Daoy (cell line): ENCODE measurements at regions not wholly inside any gene's neighbourhood (a gene's known extent, or its start where the extent isn't known, plus 50 kb on each side); places are given as distances from the start of the nearest gene placed in this dataset.

Experiments
- DNase-seq: peaks from one replicate; pipeline ENCODE4 v3.0.0-alpha.2; 2015; ENCODE audit warnings: low read depth

GRCh38 chrX:8971116-8971515 is 62.8 kb downstream of the FAM9B start:
- peak; percentile 18 for DNase-seq

DNA sequence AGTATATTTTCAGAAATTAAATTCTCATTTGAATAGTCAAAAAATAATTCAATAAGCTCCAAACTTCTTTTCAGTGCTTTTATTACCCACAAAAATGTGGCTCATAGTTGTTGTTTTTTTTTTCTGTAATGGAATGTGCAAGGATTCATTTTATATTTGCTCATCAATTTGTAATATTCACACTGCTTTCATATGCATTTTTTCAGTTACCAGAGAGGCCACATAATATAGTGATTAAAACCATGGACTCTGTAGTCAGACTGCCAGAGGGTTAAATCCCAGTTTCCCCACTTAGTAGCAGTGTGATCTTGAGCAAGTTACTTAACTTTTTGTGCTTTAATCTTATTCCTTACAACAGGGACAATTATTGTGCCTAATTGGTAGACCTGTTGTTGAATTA is 64.5 kb downstream of the FAM9B start:
- DNase-seq = no peak

DNA sequence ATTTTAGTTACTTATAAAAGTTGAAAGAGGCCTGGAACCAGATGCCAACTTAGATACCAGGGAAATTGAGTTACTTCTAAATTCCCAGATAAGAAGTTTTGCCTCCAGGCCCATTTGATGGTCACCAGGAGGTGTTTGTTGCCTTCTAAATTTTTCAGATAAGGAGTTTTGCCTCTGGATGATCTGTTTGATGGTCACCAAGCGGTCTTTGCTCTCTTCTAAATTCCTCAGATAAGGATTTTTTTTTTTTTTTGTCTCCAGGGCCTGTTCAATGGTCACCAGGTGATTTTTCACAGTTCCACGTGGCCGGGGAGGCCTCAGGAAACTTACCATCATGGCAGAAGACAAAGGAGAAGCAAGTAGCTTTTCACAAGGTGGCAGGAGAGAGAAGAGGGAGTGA is 66.5 kb downstream of the FAM9B start:
- no peak for DNase-seq

GRCh38 chrX:8960957-8961468 is 72.9 kb downstream of the FAM9B start:
- DNase-seq = no peak

DNA sequence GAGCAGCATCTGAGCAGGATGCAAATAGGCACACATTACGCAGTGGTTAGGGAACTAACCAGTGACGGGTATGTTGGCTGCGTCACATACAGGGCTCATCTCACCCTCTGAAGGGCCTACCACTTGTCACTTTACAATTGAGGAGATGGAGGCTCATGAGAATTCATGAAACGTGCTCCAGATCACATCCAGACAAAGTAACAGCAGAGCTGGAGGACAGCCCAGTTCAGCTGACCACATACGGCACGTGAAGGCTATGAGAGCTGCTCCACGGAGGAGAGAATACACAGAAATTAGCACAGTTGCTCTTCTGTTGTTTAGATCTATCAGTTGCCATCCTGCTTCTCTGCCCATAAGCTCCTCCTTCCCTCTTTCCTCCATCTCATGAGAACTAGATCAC is 78.4 kb downstream of the FAM9B start:
- DNase-seq = no peak

DNA sequence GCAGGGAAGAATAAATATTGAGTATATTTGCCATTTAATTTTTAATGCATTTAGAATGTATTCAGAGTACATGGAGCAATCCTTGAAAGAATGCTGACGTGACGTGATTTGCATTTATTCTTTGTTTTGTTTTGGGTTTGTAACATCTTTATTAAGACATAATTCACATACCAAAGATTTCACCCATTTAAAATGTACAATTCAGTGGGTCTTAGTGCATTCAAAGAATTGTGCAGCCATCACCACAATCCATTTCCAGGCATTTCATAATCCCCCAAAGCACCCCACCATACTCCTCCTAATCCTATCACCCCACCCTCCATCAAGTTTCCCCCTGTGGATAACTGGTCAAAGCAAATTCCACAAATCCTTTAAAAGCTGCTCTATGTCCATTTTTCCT is 87.4 kb downstream of the FAM9B start:
- no peak for DNase-seq

DNA sequence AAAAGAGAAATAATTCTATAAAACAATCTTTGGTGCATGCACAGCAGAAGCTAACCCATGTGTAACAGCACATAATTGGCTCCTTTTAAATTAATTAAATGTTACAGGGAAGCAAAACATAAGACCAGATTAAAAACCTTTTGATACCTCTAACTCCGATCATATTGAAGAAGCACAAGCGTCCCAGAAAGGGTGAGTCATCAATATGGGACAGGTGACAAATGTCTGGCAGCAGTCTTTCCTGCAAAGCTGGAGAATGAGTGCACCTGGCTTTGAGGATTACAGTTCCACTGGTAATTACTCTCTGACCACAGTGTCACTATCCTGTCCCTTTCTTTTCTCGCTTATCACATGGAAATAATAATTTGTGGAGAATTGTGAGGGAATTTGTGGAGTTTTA is 94.6 kb downstream of the FAM9B start:
- no peak for DNase-seq

DNA sequence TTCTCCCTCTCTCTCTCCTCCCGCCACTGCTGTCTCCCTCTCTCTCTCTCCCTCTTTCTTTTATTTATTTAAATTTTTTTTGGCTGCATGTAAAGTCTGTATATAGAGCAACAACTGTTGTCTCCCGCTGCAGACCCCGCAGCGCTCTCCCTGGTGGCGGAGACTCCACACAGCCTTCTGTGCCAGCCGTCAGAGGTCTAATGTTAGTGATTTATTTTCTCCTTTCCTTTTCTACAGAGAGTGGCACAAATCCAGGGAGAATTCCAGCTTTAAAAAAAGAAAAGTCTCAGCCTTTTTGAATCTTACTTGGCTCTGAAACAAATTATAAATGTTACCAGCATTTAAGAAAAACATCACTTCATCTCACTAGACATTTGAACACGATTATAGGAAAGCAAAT is 106.2 kb downstream of the FAM9B start:
- DNase-seq = no peak

GRCh38 chrX:8927066-8927635 is 106.8 kb downstream of the FAM9B start:
- no peak for DNase-seq

GRCh38 chrX:8921615-8922014 is 112.3 kb downstream of the FAM9B start:
- no peak for DNase-seq

DNA sequence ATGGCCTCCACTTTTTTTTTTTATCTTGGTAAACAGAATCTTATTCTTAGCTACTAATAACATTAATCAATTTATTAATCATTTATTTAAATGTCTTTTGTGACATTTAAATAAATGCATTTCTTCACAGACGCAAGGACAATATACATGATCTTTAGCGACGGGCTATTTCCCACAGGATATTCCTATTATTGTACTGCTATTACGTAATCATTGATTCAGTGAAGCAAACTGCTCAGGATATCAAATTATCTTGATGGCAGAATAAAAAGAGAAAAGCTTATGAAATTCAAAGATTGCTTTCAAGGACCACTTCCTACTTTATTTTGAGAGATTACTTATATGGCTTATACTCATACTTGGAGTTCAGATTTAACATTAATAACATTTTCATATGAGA is 114.1 kb downstream of the FAM9B start:
- DNase-seq = no peak

GRCh38 chrX:8916697-8917096 is 115.5 kb upstream of the FAM9A start:
- DNase-seq = no peak

- DNase-seq = no peak
Measured at GRCh38 chrX:8914681-8915080, 113.5 kb upstream of the FAM9A start.

DNA sequence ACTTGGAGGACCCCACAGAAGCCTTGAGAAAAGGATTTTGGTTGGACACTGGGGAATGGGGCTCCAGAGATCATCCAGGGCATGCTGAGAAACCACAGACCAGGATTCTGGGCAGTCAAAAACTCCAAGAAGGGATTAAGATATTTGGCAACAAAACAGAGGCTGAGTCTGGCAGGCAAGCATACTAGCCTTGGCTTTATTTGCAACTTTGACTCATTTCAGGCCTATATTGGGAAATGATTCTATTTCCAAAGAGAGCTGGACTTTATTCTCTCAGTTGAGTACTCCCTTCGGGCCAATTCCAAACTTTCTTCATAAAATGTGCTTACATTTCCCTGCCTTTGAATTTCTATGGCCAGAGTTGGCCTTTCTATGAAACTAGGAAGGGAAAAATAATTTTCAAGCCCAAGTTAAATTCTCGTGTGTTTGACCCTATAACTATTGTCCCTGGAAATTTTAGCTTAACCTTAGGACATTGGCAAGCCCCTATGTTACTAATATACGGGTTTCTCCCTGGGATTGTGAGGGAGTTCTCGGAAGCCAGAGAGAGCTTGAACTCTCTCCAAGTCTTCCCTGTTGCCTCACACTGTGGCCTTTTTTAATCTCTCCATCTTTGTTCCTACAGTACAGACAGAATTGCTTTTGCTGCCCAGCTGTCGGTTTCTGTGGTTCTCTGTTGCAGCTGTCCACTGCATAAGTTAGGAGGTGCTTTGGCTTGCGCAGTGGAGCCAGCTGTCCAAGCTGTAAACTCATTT is 112.6 kb upstream of the FAM9A start:
- DNase-seq = no peak

DNA sequence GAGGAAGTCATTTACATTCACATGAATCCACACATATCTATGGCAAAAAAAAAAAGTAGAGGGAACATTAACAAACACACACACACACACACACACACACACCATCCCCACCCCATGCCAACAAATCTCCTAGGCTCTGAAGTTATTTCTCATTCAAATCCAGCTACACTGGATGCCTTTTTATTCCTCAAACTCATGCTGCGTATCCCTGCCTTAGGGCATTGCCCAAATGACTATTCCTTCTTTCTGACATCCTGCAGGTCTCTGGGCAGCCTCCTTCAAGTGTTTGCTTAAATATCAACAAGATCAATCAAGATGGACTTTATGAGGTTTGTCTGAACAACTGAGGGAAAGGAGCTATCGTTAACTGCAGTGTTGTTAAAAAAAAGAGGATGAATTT is 106.5 kb upstream of the FAM9A start:
- no peak for DNase-seq

GRCh38 chrX:8906299-8906938 is 105.2 kb upstream of the FAM9A start:
- DNase-seq = no peak

DNA sequence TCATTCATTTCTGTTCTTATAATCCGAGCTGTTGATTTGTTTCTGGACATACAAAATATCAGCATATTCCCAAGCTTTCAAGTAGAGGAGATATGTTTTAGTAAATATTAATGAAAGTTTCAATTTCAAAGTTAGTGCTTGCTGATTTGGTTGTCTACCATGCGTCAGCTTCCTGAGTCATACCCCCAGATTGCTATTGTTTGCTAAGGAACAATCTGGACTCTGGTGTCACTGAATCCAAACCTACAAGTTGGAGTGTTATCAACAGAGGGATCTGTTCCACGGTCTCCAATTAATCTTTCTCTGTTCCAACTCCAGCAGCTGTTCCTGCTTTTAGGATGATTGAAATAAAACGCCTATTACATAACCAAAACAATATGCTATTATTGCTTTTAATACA is 96.1 kb upstream of the FAM9A start:
- peak; percentile 12 for DNase-seq

- DNase-seq = no peak
Measured at GRCh38 chrX:8890794-8891193, 89.6 kb upstream of the FAM9A start.

DNA sequence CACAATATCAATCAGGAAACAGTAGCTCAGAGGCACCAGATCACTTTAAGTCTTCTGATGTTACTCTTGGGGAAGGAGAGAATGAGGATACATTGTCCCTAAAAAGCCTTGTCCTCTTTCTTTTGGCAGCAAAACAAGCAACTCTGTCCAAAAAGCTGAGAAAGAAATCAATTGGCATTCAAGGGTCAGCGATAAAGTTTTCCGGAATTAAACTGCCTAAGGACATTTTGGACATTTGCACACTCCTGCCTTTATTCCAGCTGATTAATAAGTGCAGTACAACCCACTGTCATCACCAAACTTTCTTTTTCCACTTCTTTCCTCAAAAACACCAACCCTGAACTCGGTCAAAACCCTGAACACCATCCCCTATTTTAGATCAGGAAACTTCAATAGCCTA is 85.8 kb upstream of the FAM9A start:
- no peak for DNase-seq

DNA sequence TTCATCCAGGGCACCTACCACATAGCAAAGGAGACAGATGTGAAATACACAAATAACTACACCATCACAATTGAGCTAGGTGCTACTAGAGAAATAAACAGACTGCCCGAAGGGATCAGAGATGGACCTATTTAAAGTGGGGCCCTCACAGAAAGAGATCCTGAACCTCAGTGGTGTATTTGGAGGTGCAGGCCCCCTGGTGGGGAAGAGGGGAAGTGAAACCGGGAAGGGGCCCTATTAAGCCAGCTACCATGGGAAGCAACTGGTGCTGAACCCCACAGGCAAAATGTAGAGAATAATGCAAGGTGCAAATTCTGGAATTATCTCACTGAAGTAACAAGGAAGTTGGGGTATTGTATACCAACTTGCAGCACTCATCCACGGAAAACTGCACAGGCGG is 78.6 kb upstream of the FAM9A start:
- DNase-seq = peak; percentile 23

DNA sequence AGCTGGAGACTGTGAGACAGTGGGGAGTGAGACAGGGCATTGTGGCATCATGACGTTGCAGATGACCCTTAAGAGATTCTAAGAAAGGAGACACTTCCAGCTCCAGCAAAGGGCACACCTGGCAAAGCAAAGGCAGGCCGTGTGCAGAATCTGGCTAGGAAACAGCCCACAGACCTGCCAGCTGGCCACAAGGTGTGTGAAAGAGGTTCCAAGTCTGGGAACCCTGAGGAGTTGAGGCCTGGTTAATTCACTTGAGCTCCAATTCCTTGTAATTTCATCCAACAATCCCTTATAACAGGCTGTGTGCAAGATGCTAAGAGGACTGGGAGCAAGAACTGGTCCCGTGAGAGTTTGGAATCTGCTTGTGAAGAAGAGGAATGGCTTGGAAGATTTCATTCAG is 72.8 kb upstream of the FAM9A start:
- no peak for DNase-seq

DNA sequence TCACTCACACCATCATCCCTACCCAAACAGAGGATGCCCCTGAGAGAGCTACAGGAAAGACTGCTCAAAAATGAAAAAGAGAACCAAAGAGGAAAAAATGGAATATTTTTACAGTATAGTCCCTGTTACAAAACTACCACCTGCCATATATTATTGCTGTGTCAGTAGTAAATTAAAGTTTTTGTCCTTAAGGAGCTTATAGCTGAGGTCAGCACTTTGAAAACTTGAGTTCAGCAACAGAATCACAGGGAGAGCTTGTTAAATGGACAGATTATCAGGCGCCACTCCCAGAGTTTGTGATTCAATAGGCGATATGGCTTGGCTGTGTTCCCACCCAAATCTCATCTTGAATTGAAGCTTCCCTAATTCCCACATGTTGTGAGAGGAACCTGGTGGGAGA is 71.9 kb upstream of the FAM9A start:
- DNase-seq = no peak

DNA sequence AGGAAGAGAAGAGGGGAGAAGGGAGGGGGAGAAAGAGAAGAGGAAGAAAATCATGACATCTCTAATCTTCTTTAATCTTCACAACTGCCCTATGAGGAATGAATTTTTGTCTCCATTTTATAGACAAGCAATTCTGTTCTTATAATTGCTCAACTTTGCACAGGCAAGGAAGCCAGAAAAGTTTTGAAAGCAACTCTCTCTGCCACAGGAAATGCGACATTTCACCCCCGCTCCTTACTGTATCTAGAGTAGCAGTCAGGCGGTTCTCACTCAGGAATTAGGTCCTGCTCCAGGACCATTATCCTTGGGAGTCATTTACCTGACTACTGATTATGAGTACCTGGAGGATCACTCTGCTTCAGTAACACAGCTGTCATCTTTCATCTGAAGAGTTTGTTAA is 69.2 kb upstream of the FAM9A start:
- no peak for DNase-seq
